PC-9 (cell line): ENCODE measurements at regions not wholly inside any gene's neighbourhood (a gene's known extent, or its start where the extent isn't known, plus 50 kb on each side); places are given as distances from the start of the nearest gene placed in this dataset.

Source experiments
- BruUV-seq: library from RNA; stranded (reverse); fragments of 400-500 nt; replicated peaks from 2 replicates; lab custom pipeline; 2021; lab: Mats Ljungman, UMichigan
- CTCF ChIA-PET: fragments of 300-600 bp; sonication (Branson Sonifier 250); formaldehyde crosslinking; loops from one replicate; lab custom pipeline; 2022; ENCODE audit warnings: antibody characterized with exemption; lab: Charles Lee
- POLR2A ChIA-PET: fragments of 300-600 bp; sonication (Branson Sonifier 250); formaldehyde crosslinking; loops from one replicate; lab custom pipeline; 2022; ENCODE audit warnings: antibody characterized with exemption; ENCODE audit not compliant: unreplicated experiment; lab: Charles Lee
- DNase-seq, 2 experiments: peaks; one replicate each; pipeline versions ENCODE4 v3.0.0 to v3.0.0-alpha.2; 2015 to 2022; ENCODE audit warnings: mixed read lengths in 1 of 2
- H2AFZ ChIP-seq: fragments of 200-600 bp; sonication (generic); 2 replicates; pipeline ENCODE4 v1.8.1; 2017; ENCODE audit warnings: antibody characterized with exemption
- H3F3A ChIP-seq: fragments of 200-600 bp; sonication (generic); 2 replicates; pipeline ENCODE4 v1.8.1; 2017; ENCODE audit warnings: antibody characterized with exemption, mild to moderate bottlenecking, low read depth; ENCODE audit not compliant: insufficient read depth
- H3K27ac ChIP-seq: fragments of 200-600 bp; sonication (generic); 2 replicates; pipeline ENCODE4 v1.6.1; 2016; ENCODE audit warnings: mixed run types
- H3K27me3 ChIP-seq: fragments of 200-600 bp; sonication (generic); 2 replicates; pipeline ENCODE4 v1.6.1; 2016; ENCODE audit warnings: low read depth, mixed run types; ENCODE audit not compliant: insufficient read depth
- H3K36me3 ChIP-seq: fragments of 200-600 bp; sonication (generic); 2 replicates; pipeline ENCODE4 v1.6.1; 2016; ENCODE audit warnings: low read depth, mixed run types
- H3K4me1 ChIP-seq: fragments of 200-600 bp; sonication (generic); replicated peaks from 2 replicates; pipeline ENCODE4 v1.6.1; 2016; ENCODE audit warnings: mixed run types; ENCODE audit not compliant: insufficient read depth
- H3K4me2 ChIP-seq: fragments of 200-600 bp; sonication (generic); 2 replicates; pipeline ENCODE4 v1.6.1; 2017; ENCODE audit warnings: mixed run types
- H3K4me3 ChIP-seq: fragments of 200-600 bp; sonication (generic); 2 replicates; pipeline ENCODE4 v1.6.1; 2016; ENCODE audit warnings: mixed run types
- H3K79me2 ChIP-seq: fragments of 200-600 bp; sonication (generic); 2 replicates; pipeline ENCODE4 v1.6.1; 2017; ENCODE audit warnings: low read depth, mixed run types
- H3K9me2 ChIP-seq: fragments of 200-600 bp; sonication (generic); 2 replicates; pipeline ENCODE4 v1.8.1; 2017; ENCODE audit warnings: mild to moderate bottlenecking; ENCODE audit not compliant: insufficient read depth
- H3K9me3 ChIP-seq: fragments of 200-600 bp; sonication (generic); 2 replicates; pipeline ENCODE4 v1.8.1; 2016; ENCODE audit warnings: low read depth; ENCODE audit not compliant: insufficient read depth
- H4K20me1 ChIP-seq: fragments of 200-600 bp; sonication (generic); 2 replicates; pipeline ENCODE4 v1.8.1; 2017; ENCODE audit not compliant: insufficient read depth
- EZH2 ChIP-seq: fragments of 200-600 bp; sonication (generic); IDR thresholded peaks from 2 replicates; pipeline ENCODE4 v1.8.0; 2017; ENCODE audit warnings: antibody characterized with exemption, low read depth
- intact Hi-C: fragments of 100-400 bp; cut with micrococcal nuclease; formaldehyde crosslinking; loops from one replicate; pipeline ENCODE4 v1.10.0; 2022; ENCODE audit not compliant: unreplicated experiment
- TF ChIP-seq, protein P1 (sequence below): fragments of 200-600 bp; sonication (generic); conservative IDR thresholded peaks from 2 replicates; pipeline ENCODE4 v1.6.1; 2017; ENCODE audit warnings: mixed run types, antibody characterized with exemption, mild to moderate bottlenecking, moderate library complexity

DNA sequence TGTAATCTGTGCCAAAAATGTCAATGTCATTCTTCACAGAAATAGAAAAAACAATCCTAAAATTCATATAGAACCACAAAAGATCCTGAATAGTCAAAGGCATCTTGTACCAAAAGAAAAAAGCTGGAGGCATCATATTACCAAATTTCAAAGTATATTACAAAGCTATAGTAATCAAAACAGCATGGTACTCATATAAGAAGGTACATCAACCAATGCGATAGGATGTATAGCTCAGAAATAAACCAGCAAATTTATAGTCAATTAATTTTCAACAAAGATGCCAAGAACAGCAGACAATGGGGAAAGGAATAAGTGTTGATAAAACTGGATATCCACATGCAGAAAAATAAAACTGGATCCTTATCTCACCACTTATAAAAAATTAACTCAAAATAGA lies 150.5 kb upstream of the PRICKLE2 start:
- CTCF ChIA-PET: interaction anchor here (0.6 kb wide), 1 partner anchor 221 kb away, joined by 4 read pairs; no protein-coding TSS in a partner anchor
- no TSS peak for BruUV-seq
- H3K79me2 ChIP-seq: no peaks in the 10 kb centered on the region
- intact Hi-C loops: no loop called here
- H3K4me1 ChIP-seq: no peaks in the 10 kb centered on the region
- H3K9me2 ChIP-seq: no peaks in the 10 kb centered on the region
- no peaks in the 10 kb centered on the region for H3K9me3 ChIP-seq
- H3K4me3 ChIP-seq: no peak overlapping the region
- H3K27ac ChIP-seq: no peak overlapping the region
- no peaks in the 10 kb centered on the region for H3K27me3 ChIP-seq
- H3K36me3 ChIP-seq: no peaks in the 10 kb centered on the region
- H3K4me2 ChIP-seq: no peak overlapping the region
- no peak overlapping the region for H2AFZ ChIP-seq
- TF ChIP-seq, protein P1, sequence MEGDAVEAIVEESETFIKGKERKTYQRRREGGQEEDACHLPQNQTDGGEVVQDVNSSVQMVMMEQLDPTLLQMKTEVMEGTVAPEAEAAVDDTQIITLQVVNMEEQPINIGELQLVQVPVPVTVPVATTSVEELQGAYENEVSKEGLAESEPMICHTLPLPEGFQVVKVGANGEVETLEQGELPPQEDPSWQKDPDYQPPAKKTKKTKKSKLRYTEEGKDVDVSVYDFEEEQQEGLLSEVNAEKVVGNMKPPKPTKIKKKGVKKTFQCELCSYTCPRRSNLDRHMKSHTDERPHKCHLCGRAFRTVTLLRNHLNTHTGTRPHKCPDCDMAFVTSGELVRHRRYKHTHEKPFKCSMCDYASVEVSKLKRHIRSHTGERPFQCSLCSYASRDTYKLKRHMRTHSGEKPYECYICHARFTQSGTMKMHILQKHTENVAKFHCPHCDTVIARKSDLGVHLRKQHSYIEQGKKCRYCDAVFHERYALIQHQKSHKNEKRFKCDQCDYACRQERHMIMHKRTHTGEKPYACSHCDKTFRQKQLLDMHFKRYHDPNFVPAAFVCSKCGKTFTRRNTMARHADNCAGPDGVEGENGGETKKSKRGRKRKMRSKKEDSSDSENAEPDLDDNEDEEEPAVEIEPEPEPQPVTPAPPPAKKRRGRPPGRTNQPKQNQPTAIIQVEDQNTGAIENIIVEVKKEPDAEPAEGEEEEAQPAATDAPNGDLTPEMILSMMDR: no peak
- TF ChIP-seq EZH2: no peak
- H3F3A ChIP-seq: no peaks in the 10 kb centered on the region
- DNase-seq: no peak
- no peaks in the 10 kb centered on the region for H4K20me1 ChIP-seq
- POLR2A ChIA-PET: no interaction called here

DNA sequence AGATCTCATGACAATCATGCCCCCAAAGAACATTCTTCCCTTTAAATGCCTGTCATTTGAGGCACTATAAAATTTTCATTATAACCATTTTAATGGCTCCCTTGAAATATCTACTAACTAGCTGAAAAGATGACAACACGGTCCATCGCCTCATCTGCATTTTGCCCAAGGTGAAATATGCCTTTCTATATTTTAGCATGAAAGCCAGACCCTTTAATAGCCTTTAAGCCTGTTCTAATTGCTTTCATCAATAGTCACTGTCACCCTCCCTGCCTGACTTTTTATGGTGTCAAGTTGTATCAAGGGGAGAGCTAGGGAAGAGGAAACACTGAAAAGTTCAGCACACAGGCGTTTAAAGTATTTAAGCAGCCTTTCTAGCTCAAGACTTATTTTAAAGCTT lies 144.1 kb upstream of the PRICKLE2 start:
- CTCF ChIA-PET: no interaction called here
- no peaks in the 10 kb centered on the region for H3K36me3 ChIP-seq
- H3F3A ChIP-seq: no peaks in the 10 kb centered on the region
- no peaks in the 10 kb centered on the region for H3K9me2 ChIP-seq
- H3K4me1 ChIP-seq: no peaks in the 10 kb centered on the region
- no peak for DNase-seq
- H3K79me2 ChIP-seq: no peaks in the 10 kb centered on the region
- no peaks in the 10 kb centered on the region for H3K27me3 ChIP-seq
- no peak overlapping the region for H3K27ac ChIP-seq
- no TSS peak for BruUV-seq
- no peak overlapping the region for H3K4me3 ChIP-seq
- no peaks in the 10 kb centered on the region for H4K20me1 ChIP-seq
- no peak overlapping the region for H2AFZ ChIP-seq
- no peak for TF ChIP-seq EZH2
- TF ChIP-seq, protein P1: no peak
- no peak overlapping the region for H3K4me2 ChIP-seq
- POLR2A ChIA-PET: no interaction called here
- H3K9me3 ChIP-seq: no peaks in the 10 kb centered on the region
- intact Hi-C loops: no loop called here

DNA sequence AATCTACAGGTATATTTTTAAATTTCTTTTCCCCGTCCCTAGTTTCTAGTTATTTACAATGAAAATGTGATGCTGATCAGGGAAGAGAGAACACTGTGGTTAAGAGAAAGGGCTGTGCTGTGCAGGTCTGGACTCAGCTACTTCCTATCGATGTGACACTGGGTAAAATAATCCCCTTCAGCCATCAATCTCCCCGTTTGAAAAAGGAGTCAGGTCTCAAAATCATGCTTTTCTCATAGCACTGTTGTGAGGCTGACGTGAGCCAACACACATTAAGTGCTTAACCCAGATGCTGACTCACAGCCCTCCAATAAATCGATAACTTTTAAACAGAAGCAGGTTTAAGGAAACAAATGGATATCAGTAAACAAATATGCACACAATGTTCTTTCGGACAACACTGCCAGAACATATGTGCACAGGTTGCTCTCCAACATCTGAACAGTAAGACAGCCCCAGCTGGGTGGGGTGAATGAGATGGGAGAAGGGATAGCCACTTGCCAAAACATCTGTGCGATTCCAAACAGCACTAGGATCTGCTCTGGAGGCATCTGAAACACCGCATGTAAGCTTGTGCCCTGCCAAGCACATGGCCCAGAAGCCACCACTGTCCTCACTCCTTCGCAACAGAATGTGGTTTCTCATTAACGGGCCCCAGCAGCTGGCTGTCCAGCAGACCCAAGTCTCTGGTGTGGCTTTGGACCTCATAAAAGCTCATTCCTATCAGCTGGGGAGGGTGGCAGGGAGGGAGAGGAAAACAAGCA lies 143.2 kb upstream of the PRICKLE2 start:
- Histone ChIP-seq H3K27me3 (no peaks in the 10 kb centered on the region), H3K4me2 (no peak overlapping the region), H4K20me1 (no peaks in the 10 kb centered on the region), H3K27ac (no peak overlapping the region), H3K4me3 (no peak overlapping the region), H3F3A (no peaks in the 10 kb centered on the region), H3K9me3 (no peaks in the 10 kb centered on the region), H3K79me2 (no peaks in the 10 kb centered on the region), H2AFZ (no peak overlapping the region), H3K4me1 (no peaks in the 10 kb centered on the region), H3K9me2 (no peaks in the 10 kb centered on the region), H3K36me3 (no peaks in the 10 kb centered on the region)
- CTCF ChIA-PET: no interaction called here
- intact Hi-C loops: no loop called here
- DNase-seq: no peak
- TF ChIP-seq EZH2: no peak
- TF ChIP-seq, protein P1: no peak
- POLR2A ChIA-PET: no interaction called here
- no TSS peak for BruUV-seq
